ENCODE measurements at regions not wholly inside any gene's neighbourhood (a gene's known extent, or its start where the extent isn't known, plus 50 kb on each side); places are given as distances from the start of the nearest gene placed in this dataset.
"Not testable (repeated sequence)": the region's sequence is repeated elsewhere in the genome, so short reads cannot be mapped to it uniquely, and the experiment has no call there.

GRCh38 chr11:90294091-90294490, 71.2 kb upstream of the CHORDC1 start:
- DNase-seq (ENCODE audit: low spot score): no peak

- DNase-seq (ENCODE audit: low spot score): no peak
Measured at GRCh38 chr11:90288212-90288821, 65.5 kb upstream of the CHORDC1 start.

GRCh38 chr11:90286640-90287039, 63.8 kb upstream of the CHORDC1 start:
- DNase-seq (ENCODE audit: low spot score): no peak

DNA sequence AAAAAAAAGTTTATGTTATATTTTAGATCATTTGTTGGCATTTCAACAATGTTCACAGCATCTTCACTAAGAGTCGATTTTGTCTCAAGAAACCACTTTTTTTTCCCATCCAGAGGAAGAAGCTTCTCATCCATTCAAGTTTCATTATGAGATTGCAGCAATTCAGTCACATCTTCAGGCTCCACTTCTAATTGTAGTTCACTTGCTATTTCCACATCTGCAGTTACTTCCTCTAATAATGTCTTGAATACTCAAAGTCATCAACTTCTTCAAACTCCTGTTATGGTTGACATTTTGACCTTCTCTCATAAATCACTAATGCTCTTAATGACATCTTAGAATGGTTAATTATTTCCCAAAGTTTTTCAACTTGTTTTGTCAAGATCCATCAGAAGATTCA, 61.3 kb upstream of the CHORDC1 start:
- DNase-seq (ENCODE audit: low spot score): no peak

DNA sequence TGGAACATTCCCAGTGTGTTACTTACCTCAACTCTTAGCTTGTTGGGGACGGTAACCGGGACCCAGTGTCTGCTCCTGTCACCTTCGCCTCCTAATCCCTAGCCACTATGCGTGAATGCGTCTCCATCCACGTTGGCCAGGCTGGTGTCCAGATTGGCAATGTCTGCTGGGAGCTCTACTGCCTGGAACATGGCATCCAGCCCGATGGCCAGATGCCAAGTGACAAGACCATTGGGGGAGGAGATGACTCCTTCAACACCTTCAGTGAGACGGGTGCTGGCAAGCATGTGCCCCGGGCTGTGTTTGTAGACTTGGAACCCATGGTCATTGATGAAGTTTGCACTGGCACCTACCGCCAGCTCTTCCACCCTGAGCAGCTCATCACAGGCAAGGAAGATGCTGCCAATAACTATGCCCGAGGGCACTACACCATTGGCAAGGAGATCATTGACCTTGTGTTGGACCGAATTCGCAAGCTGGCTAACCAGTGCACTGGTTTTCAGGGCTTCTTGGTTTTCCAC, 59.8 kb upstream of the CHORDC1 start:
- DNase-seq (ENCODE audit: low spot score): not testable (repeated sequence)

- DNase-seq (ENCODE audit: low spot score): no peak
Measured at GRCh38 chr11:90274362-90274761, 51.5 kb upstream of the CHORDC1 start.
